GM18951 (cell line): ENCODE measurements at regions not wholly inside any gene's neighbourhood (a gene's known extent, or its start where the extent isn't known, plus 50 kb on each side); places are given as distances from the start of the nearest gene placed in this dataset.

Experiments used
- POLR2A ChIP-seq: IDR thresholded peaks from 4 replicates; pipeline ENCODE4 v1.6.1; 2011; ENCODE audit warnings: mild to moderate bottlenecking; ENCODE audit not compliant: insufficient read length, insufficient read depth; ENCODE audit errors: extremely low read depth
- in situ Hi-C: fragments of 300-500 bp; cut with MboI; formaldehyde crosslinking; loops from one replicate; pipeline ENCODE4 v1.12.0; 2022; ENCODE audit warnings: low sequenced_read_pairs, mixed read lengths, inconsistent platforms; ENCODE audit not compliant: unreplicated experiment

DNA sequence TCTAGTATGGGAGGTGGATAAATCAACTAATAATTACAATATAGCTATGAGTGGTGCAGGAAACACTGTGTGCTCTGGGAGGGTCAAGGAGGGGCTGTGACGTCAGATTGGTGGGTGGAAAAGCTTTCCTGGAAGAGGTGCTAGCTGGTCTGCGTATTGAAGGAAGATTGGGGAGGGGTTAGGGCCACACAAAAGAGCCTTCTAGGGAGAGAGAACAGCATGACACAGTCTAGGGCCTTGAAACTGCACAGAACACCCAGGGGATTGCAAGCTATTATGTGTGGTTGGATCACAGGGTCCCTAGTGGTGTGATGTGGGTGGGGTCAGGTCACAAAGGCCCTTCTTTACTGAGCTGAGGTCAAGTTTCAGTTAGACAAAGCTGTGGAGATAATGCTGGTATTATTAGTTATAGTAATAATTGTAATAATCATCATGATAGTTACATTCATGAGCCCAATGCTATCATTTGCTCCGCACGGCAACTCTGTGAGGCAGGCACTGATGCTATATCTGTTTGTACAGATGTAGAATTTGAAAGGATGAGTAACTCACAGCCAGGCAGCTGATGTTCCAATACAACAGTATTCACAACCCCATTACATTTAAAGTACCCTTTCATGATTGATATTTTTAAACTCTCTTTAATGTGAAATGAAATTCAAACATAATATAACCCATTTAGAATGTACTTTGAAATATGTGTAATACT lies 197.4 kb upstream of the IL12B start:
- no peak for TF ChIP-seq POLR2A
- in situ Hi-C loops: no loop called here

DNA sequence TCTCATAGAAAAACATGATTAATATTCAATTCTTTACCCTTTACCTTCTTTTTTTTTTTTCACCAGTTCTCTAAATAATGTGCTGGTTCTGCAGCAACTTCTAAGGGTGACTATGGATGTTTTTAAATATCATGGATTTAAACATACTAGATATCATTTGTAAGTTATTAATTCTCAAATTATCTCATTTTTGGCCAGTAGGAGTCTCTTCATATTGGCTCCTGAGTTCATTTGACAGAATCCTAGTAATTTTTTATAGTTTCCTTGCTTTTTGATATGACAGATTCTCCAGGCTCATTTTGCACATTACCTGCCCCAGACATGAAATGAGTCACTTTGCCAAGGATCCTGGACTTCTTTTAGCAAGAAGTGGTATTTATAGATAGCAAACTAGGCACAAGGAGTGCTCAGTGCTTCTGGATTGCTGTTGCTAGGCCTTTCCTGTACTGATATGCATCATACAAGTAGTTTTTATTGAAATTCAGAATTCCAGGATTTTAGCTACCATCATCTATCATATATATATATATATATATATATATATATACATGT lies 201.3 kb upstream of the IL12B start:
- in situ Hi-C loops: no loop called here
- no peak for TF ChIP-seq POLR2A

DNA sequence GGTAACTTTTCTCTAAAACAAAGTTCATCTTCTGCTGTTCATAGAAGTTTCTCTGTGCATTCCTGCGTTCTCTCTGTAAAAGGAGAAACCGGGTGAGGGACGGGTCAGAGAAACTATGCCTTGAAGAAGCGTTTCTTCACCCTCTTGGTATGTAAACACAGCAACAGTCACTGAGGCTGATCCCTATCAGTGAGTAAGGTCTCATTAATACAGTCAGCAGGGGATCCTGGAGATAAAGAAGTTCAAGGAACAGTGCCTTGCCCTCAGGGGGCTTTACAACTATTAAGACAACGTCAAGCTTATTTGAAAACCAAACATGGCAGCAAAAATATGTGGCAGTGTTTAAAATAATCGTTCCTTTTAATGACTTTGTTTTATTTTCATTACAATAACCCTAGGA lies 202.9 kb upstream of the IL12B start:
- no peak for TF ChIP-seq POLR2A
- in situ Hi-C loops: no loop called here

- in situ Hi-C loops: no loop called here
- no peak for TF ChIP-seq POLR2A
These were observed 205.9 kb upstream of the IL12B start for GRCh38 chr5:159536166-159536565.

DNA sequence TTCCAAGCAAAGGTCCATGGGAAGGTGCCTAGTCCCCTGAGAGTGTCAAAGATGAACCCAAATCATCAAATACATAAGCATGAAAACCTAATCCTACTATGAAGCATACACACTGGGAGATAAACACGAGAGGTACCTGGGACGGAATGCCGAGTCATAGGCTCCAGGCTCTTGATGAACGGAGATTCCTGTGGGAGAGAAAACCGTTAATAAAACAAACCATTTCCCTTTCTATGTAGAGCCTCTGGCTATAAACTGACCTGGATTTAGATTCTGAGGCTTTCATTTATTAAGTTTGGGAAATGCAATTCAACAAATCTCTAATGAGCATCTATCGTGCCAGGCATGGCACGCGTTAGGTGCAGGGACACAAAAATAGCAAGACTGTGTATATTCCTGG lies 206.4 kb upstream of the IL12B start:
- in situ Hi-C loops: no loop called here
- no peak for TF ChIP-seq POLR2A

DNA sequence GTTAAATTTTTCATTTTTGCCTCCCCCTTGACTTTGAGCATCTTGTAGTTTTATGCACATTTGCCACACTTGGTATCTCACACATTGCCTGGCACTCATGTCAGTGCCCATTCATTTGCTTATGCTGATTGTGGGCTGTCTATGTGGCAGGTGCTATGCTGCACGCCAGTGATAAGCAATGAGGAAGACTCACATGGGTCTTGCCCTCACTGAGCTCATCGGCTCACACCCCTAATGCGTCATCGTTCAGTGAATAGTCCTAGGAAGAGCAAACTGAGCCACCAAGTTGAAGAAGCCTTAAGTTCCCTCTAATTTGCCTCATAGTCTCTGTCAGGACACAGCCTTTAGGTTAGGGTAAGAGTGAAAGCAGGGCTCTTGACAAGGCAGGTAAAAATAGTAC lies 209.4 kb upstream of the IL12B start:
- in situ Hi-C loops: no loop called here
- TF ChIP-seq POLR2A: no peak

- in situ Hi-C loops: no loop called here
- no peak for TF ChIP-seq POLR2A
These were observed 213.0 kb upstream of the IL12B start for GRCh38 chr5:159543326-159543725.

DNA sequence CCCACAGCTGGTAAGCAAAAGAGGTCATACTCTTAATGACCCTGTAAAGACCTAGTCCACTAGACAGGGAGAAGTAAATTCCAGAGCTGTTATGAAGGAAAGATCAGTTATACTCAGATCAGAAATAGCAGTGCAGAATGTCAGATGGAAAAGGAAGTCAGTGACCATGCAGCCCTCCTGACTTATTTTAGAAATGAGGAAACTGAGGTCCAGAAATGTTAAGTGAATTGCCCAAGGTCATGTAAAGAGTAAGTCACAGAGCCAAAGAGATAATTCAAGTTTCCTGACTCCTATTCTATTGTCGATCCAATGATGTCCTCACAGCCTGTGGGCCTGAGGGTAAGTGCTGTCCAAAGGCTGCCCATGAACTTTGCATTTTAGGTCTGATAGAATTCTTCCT lies 214.9 kb upstream of the IL12B start:
- TF ChIP-seq POLR2A: no peak
- in situ Hi-C loops: no loop called here

DNA sequence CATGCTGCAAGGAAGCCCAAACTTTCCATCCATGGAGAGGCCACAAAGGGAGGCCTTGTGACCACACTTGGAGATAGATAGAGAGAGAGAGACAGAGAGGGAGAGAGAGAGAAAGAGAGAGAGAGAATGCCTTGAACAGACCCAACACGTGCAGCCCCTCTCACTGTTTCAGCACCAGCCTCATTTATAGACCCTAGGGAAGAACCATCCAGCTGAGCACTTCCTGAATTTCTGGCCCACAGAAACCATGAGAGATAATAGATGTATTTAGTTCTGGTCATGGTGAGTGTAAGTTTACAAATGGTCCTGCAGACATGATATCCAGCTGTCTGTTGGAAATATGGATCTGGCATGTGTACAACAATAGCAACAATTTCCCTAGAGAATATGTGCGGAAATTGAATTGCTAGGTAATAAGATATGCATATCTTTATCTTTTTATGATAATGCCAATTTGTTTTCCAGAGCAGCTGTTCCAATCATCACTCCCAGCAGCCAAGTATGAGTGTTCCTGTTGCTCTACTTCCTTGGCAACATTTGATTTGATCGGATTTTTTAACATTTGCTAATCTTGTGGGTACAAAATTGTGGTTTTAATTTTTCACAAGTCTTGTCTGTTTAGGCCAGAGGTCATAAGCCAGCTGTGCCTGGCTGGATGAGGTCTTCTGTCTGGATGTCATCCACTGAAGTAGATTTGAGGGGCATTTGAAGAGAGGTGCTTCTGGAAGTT lies 217.3 kb upstream of the IL12B start:
- in situ Hi-C loops: no loop called here

GRCh38 chr5:159548517-159548916 lies 218.2 kb upstream of the IL12B start:
- in situ Hi-C loops: no loop called here
- no peak for TF ChIP-seq POLR2A

More for the DNA sequence above, 217.3 kb upstream of the IL12B start:
- TF ChIP-seq POLR2A: no peak

- no peak for TF ChIP-seq POLR2A
- in situ Hi-C loops: no loop called here
These were observed 218.8 kb upstream of the IL12B start for GRCh38 chr5:159549046-159549445.

DNA sequence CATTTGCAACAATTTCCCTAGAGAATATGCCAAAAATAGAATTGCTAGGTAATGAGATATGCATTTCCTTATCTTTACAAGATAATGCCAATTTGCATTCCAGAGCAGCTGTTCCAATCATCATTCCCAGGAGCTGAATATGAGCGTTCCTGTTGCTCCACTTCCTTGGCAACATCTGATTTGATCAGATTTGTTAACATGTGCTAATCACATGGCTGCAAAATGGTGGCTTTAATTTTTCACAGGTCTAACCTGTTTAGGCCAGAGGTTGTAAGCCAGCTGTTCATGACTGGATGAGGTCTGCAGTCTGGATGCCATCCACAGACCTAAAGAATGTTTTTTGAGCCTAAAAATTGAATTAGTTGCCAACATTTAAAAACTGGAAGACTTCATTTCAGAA lies 220.7 kb upstream of the IL12B start:
- no peak for TF ChIP-seq POLR2A
- in situ Hi-C loops: no loop called here

- in situ Hi-C loops: no loop called here
- no peak for TF ChIP-seq POLR2A
These were observed 222.5 kb upstream of the IL12B start for GRCh38 chr5:159552751-159553150.

GRCh38 chr5:159553792-159554191 lies 223.5 kb upstream of the IL12B start:
- in situ Hi-C loops: no loop called here
- no peak for TF ChIP-seq POLR2A

DNA sequence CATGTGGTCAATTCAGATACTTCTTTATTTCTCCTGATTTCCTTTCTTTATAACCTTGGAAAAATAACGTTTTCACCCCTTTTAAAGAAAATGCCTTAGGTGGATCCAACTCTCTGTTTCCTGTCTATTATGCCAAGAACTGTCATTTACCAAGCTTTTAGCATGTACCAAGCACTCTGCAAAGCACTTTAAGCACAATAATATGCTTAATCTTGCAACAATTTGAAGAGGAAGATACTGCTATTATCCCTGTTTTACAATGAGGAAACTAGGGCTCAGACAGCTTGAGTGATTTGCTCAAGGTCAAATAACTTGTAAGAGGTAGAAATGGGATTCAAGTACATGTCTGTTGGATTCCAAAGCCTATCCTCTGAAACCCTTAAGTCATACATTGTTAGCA lies 224.8 kb upstream of the IL12B start:
- TF ChIP-seq POLR2A: no peak
- in situ Hi-C loops: no loop called here

DNA sequence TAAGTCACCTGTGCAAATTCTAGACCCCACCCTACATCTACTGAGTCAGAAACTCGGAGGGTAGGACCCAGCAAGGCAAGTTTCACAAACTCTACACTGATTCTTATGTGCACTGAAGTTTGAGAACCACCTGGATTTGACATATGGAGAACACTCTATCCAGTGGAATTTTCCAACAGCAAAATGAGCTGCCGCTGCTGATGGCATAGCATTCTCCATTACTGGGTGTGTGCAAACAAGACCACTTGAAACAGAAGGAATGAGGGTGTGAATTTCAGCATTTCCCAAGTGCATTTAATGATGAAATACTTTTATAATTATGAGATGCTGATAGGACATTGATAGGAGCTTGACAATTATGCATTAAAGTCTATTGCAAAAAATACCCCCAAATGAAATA lies 229.1 kb upstream of the IL12B start:
- in situ Hi-C loops: no loop called here
- TF ChIP-seq POLR2A: no peak
